H1 (cell line): ENCODE measurements at regions not wholly inside any gene's neighbourhood (a gene's known extent, or its start where the extent isn't known, plus 50 kb on each side); places are given as distances from the start of the nearest gene placed in this dataset.

Source experiments
- GTF2F1 ChIP-seq: IDR thresholded peaks from 2 replicates; pipeline ENCODE4 v1.6.1; 2012; ENCODE audit warnings: low read depth, low read length, improper control_type of control experiment, borderline replicate concordance
- HDAC6 ChIP-seq: IDR thresholded peaks from one replicate; pipeline ENCODE4 v1.7.1; 2012; ENCODE audit warnings: low read depth, mild to moderate bottlenecking, inconsistent platforms, low read length, moderate library complexity
- KDM1A ChIP-seq: fragments of 200-600, 300-600 bp; sonication (generic); IDR thresholded peaks from 2 replicates; pipeline ENCODE4 v1.7.1; 2016; ENCODE audit warnings: mild to moderate bottlenecking, low read length, borderline replicate concordance
- SIRT6 ChIP-seq: IDR thresholded peaks from one replicate; pipeline ENCODE4 v1.7.1; 2012; ENCODE audit warnings: low read length, inconsistent platforms
- TEAD4 ChIP-seq: IDR thresholded peaks from 2 replicates; pipeline ENCODE4 v1.6.1; 2012; ENCODE audit warnings: low read depth, low read length, inconsistent platforms, mixed read lengths
- TF ChIP-seq, protein P1 (sequence below): fragments of 300-600 bp; sonication (generic); IDR thresholded peaks from 2 replicates; pipeline ENCODE4 v1.7.1; 2012; ENCODE audit warnings: low read length, moderate library complexity, mild to moderate bottlenecking, inconsistent platforms; ENCODE audit not compliant: insufficient replicate concordance

DNA sequence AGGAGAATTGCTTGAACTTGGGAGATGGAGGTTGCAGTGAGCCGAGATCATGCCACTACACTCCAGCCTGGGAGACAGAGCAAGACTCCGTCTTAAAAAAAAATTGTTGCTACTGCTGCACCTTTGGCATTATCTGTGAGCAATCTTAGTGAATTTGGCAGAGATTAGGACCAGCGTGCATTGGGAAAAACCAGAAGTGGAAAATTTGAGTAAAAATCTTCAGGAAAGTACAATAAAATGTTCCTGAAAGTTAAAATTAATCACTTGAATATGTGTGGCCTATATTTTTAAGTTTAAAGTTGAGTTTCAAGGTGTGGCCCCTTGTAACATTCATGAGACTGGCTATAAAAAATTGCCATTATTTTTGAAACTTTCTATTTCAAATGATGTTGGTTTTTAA is 85.1 kb downstream of the SPRY1 start (continued):
- TF ChIP-seq, protein P1, sequence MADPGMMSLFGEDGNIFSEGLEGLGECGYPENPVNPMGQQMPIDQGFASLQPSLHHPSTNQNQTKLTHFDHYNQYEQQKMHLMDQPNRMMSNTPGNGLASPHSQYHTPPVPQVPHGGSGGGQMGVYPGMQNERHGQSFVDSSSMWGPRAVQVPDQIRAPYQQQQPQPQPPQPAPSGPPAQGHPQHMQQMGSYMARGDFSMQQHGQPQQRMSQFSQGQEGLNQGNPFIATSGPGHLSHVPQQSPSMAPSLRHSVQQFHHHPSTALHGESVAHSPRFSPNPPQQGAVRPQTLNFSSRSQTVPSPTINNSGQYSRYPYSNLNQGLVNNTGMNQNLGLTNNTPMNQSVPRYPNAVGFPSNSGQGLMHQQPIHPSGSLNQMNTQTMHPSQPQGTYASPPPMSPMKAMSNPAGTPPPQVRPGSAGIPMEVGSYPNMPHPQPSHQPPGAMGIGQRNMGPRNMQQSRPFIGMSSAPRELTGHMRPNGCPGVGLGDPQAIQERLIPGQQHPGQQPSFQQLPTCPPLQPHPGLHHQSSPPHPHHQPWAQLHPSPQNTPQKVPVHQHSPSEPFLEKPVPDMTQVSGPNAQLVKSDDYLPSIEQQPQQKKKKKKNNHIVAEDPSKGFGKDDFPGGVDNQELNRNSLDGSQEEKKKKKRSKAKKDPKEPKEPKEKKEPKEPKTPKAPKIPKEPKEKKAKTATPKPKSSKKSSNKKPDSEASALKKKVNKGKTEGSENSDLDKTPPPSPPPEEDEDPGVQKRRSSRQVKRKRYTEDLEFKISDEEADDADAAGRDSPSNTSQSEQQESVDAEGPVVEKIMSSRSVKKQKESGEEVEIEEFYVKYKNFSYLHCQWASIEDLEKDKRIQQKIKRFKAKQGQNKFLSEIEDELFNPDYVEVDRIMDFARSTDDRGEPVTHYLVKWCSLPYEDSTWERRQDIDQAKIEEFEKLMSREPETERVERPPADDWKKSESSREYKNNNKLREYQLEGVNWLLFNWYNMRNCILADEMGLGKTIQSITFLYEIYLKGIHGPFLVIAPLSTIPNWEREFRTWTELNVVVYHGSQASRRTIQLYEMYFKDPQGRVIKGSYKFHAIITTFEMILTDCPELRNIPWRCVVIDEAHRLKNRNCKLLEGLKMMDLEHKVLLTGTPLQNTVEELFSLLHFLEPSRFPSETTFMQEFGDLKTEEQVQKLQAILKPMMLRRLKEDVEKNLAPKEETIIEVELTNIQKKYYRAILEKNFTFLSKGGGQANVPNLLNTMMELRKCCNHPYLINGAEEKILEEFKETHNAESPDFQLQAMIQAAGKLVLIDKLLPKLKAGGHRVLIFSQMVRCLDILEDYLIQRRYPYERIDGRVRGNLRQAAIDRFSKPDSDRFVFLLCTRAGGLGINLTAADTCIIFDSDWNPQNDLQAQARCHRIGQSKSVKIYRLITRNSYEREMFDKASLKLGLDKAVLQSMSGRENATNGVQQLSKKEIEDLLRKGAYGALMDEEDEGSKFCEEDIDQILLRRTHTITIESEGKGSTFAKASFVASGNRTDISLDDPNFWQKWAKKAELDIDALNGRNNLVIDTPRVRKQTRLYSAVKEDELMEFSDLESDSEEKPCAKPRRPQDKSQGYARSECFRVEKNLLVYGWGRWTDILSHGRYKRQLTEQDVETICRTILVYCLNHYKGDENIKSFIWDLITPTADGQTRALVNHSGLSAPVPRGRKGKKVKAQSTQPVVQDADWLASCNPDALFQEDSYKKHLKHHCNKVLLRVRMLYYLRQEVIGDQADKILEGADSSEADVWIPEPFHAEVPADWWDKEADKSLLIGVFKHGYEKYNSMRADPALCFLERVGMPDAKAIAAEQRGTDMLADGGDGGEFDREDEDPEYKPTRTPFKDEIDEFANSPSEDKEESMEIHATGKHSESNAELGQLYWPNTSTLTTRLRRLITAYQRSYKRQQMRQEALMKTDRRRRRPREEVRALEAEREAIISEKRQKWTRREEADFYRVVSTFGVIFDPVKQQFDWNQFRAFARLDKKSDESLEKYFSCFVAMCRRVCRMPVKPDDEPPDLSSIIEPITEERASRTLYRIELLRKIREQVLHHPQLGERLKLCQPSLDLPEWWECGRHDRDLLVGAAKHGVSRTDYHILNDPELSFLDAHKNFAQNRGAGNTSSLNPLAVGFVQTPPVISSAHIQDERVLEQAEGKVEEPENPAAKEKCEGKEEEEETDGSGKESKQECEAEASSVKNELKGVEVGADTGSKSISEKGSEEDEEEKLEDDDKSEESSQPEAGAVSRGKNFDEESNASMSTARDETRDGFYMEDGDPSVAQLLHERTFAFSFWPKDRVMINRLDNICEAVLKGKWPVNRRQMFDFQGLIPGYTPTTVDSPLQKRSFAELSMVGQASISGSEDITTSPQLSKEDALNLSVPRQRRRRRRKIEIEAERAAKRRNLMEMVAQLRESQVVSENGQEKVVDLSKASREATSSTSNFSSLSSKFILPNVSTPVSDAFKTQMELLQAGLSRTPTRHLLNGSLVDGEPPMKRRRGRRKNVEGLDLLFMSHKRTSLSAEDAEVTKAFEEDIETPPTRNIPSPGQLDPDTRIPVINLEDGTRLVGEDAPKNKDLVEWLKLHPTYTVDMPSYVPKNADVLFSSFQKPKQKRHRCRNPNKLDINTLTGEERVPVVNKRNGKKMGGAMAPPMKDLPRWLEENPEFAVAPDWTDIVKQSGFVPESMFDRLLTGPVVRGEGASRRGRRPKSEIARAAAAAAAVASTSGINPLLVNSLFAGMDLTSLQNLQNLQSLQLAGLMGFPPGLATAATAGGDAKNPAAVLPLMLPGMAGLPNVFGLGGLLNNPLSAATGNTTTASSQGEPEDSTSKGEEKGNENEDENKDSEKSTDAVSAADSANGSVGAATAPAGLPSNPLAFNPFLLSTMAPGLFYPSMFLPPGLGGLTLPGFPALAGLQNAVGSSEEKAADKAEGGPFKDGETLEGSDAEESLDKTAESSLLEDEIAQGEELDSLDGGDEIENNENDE, result no peak
- TF ChIP-seq KDM1A (no peak), TEAD4 (no peak), GTF2F1 (no peak), SIRT6 (no peak), HDAC6 (no peak)
